H1 (cell line): ENCODE measurements at regions not wholly inside any gene's neighbourhood (a gene's known extent, or its start where the extent isn't known, plus 50 kb on each side); places are given as distances from the start of the nearest gene placed in this dataset.

ENCODE experiments used
- CTCF ChIA-PET: fragments of 300-600 bp; sonication (Branson Sonifier 250); formaldehyde crosslinking; loops from one replicate; lab custom pipeline; 2021; ENCODE audit not compliant: partially characterized antibody; lab: Charles Lee
- POLR2A ChIA-PET: fragments of 300-600 bp; sonication (Branson Sonifier 250); formaldehyde crosslinking; loops from one replicate; lab custom pipeline; 2021; ENCODE audit warnings: inconsistent platforms; ENCODE audit not compliant: partially characterized antibody; lab: Charles Lee
- DNase-seq, 2 experiments: peaks; one replicate each; pipeline versions ENCODE4 v3.0.0 to v3.0.0-alpha.2; 2010 to 2022; ENCODE audit warnings: low spot score in 2 of 2, low read depth in 1 of 2, mixed read lengths in 1 of 2
- FAIRE-seq: peaks from 2 replicates; lab custom pipeline; 2011; peaks lifted over from hg19 to GRCh38; lab: Jason Lieb, UNC
- H2AFZ ChIP-seq: 2 replicates; pipeline ENCODE4 v1.8.1; 2012; ENCODE audit warnings: low read length, inconsistent platforms
- H2AK5ac ChIP-seq: 2 replicates; pipeline ENCODE4 v1.6.1; 2013; ENCODE audit warnings: low read depth, low read length
- H2BK120ac ChIP-seq: replicated peaks from 2 replicates; pipeline ENCODE3; 2013; ENCODE audit warnings: low read depth, low read length, inconsistent platforms
- H2BK12ac ChIP-seq: 2 replicates; pipeline ENCODE4 v1.6.1; 2013; ENCODE audit warnings: low read depth, low read length
- H2BK15ac ChIP-seq: 2 replicates; pipeline ENCODE4 v1.6.1; 2013; ENCODE audit warnings: low read length
- H2BK20ac ChIP-seq: 2 replicates; pipeline ENCODE4 v1.6.1; 2013; ENCODE audit warnings: low read length
- H2BK5ac ChIP-seq: 2 replicates; pipeline ENCODE4 v1.6.1; 2013; ENCODE audit warnings: low read depth, low read length
- H3K14ac ChIP-seq: 2 replicates; pipeline ENCODE4 v1.6.1; 2013; ENCODE audit warnings: inconsistent platforms; ENCODE audit not compliant: insufficient read length
- H3K18ac ChIP-seq: 2 replicates; pipeline ENCODE4 v1.6.1; 2013; ENCODE audit warnings: low read length; ENCODE audit errors: extremely low read depth
- H3K23ac ChIP-seq: 2 replicates; pipeline ENCODE4 v1.6.1; 2013; ENCODE audit warnings: inconsistent platforms; ENCODE audit not compliant: insufficient read length
- H3K23me2 ChIP-seq: 2 replicates; pipeline ENCODE4 v1.6.1; 2013; ENCODE audit warnings: low read depth, low read length
- H3K27ac ChIP-seq: 2 replicates; pipeline ENCODE4 v1.6.1; 2011; ENCODE audit warnings: low read depth, low read length, inconsistent platforms
- H3K27me3 ChIP-seq, 4 experiments: replicated peaks in 1 of 4; 1 replicate in 1 of 4; 2 replicates in 3 of 4; pipeline versions ENCODE4 v1.6.1 to v1.8.1; 2011 to 2013; ENCODE audit warnings: low read length in 3 of 4, mild to moderate bottlenecking in 3 of 4, inconsistent platforms in 2 of 4, mixed read lengths in 2 of 4, moderate library complexity in 1 of 4; ENCODE audit not compliant: control insufficient read depth in 3 of 4, insufficient read depth in 3 of 4; ENCODE audit errors: extremely low read depth in 1 of 4
- H3K36me3 ChIP-seq, 4 experiments: 2 replicates each; pipeline versions ENCODE4 v1.6.1 to v1.8.1; 2011 to 2013; ENCODE audit warnings: mild to moderate bottlenecking in 4 of 4, low read length in 3 of 4, moderate library complexity in 2 of 4, control low read depth in 1 of 4, inconsistent platforms in 1 of 4; ENCODE audit not compliant: insufficient read depth in 4 of 4, control insufficient read depth in 2 of 4
- H3K4ac ChIP-seq: replicated peaks from 2 replicates; pipeline ENCODE3; 2013; ENCODE audit warnings: low read length, low read depth, mixed read lengths, inconsistent platforms; ENCODE audit not compliant: insufficient read length
- H3K4me1 ChIP-seq, 4 experiments: replicated peaks in 1 of 4; 1 replicate in 1 of 4; 2 replicates in 3 of 4; pipeline versions ENCODE4 v1.6.1 to v1.8.1; 2011 to 2013; ENCODE audit warnings: low read length in 3 of 4, inconsistent platforms in 2 of 4, mixed read lengths in 1 of 4; ENCODE audit not compliant: insufficient read depth in 4 of 4, control insufficient read depth in 3 of 4
- H3K4me2 ChIP-seq, 2 experiments: 2 replicates each; pipeline versions ENCODE4 v1.6.1 to v1.8.1; 2011 to 2013; ENCODE audit warnings: low read depth in 2 of 2, low read length in 2 of 2, control low read depth in 1 of 2, inconsistent platforms in 1 of 2, mild to moderate bottlenecking in 1 of 2; ENCODE audit not compliant: insufficient read depth in 1 of 2
- H3K4me3 ChIP-seq, 4 experiments: fragments of 200-600, 300-600 bp in 1 of 4; sonication (generic), shearing (Covaris generic), sonication (Bioruptor Twin) in 1 of 4; 2 replicates each; pipeline versions ENCODE4 v1.5.1 to v1.8.1; 2011 to 2016; ENCODE audit warnings: low read length in 4 of 4, low read depth in 3 of 4, control low read depth in 2 of 4, inconsistent platforms in 2 of 4, mild to moderate bottlenecking in 2 of 4, mixed read lengths in 1 of 4, moderate library complexity in 1 of 4; ENCODE audit not compliant: insufficient read depth in 2 of 4; ENCODE audit errors: extremely low read depth in 1 of 4
- H3K56ac ChIP-seq: replicated peaks from 2 replicates; pipeline ENCODE3; 2013; ENCODE audit warnings: low read depth, mild to moderate bottlenecking, mixed read lengths, low read length, inconsistent platforms; ENCODE audit not compliant: insufficient read length
- H3K79me1 ChIP-seq: 2 replicates; pipeline ENCODE4 v1.6.1; 2013; ENCODE audit warnings: low read depth, low read length, control low read depth
- H3K79me2 ChIP-seq, 2 experiments: 2 replicates each; pipeline versions ENCODE4 v1.6.1 to v1.8.1; 2012 to 2013; ENCODE audit warnings: low read length in 2 of 2, mild to moderate bottlenecking in 2 of 2, inconsistent platforms in 1 of 2; ENCODE audit not compliant: insufficient read depth in 2 of 2, control insufficient read depth in 1 of 2
- H3K9ac ChIP-seq, 4 experiments: replicated peaks in 1 of 4; 1 replicate in 1 of 4; 2 replicates in 3 of 4; pipeline versions ENCODE4 v1.6.1 to v1.8.1; 2011 to 2013; ENCODE audit warnings: low read depth in 3 of 4, low read length in 3 of 4, control low read depth in 2 of 4, mild to moderate bottlenecking in 2 of 4, moderate library complexity in 2 of 4, inconsistent platforms in 1 of 4; ENCODE audit errors: extremely low read depth in 1 of 4
- H3K9me3 ChIP-seq, 2 experiments: 2 replicates each; pipeline versions ENCODE4 v1.6.1 to v1.8.1; 2012 to 2013; ENCODE audit warnings: mild to moderate bottlenecking in 2 of 2, moderate library complexity in 2 of 2, control low read depth in 1 of 2, inconsistent platforms in 1 of 2, low read depth in 1 of 2, low read length in 1 of 2, mixed read lengths in 1 of 2; ENCODE audit not compliant: insufficient read depth in 2 of 2
- H4K20me1 ChIP-seq, 2 experiments: replicated peaks in 1 of 2; 2 replicates each; pipeline versions ENCODE3 to v1.8.1; 2011 to 2013; ENCODE audit warnings: inconsistent platforms in 2 of 2, low read length in 2 of 2, mild to moderate bottlenecking in 1 of 2; ENCODE audit not compliant: insufficient read depth in 2 of 2, control insufficient read depth in 1 of 2
- H4K5ac ChIP-seq: 2 replicates; pipeline ENCODE4 v1.6.1; 2013; ENCODE audit warnings: low read length, low read depth, mixed read lengths, inconsistent platforms; ENCODE audit not compliant: insufficient read length
- H4K8ac ChIP-seq: 2 replicates; pipeline ENCODE4 v1.8.0; 2013; ENCODE audit warnings: mild to moderate bottlenecking, moderate library complexity, low read length, inconsistent platforms; ENCODE audit not compliant: insufficient read depth; ENCODE audit errors: extremely low read depth
- H4K91ac ChIP-seq: replicated peaks from 2 replicates; pipeline ENCODE3; 2013; ENCODE audit warnings: low read length, mixed read lengths, inconsistent platforms; ENCODE audit not compliant: insufficient read length
- ATF2 ChIP-seq: IDR thresholded peaks from 2 replicates; pipeline ENCODE4 v1.6.1; 2012; ENCODE audit warnings: low read length, inconsistent platforms
- BRCA1 ChIP-seq: IDR thresholded peaks from 2 replicates; pipeline ENCODE4 v1.6.1; 2012; ENCODE audit warnings: low read depth, low read length, improper control_type of control experiment
- CBX5 ChIP-seq: fragments of 300-800, 300-1000 bp; sonication (generic); IDR thresholded peaks from 2 replicates; pipeline ENCODE4 v1.7.1; 2016; ENCODE audit warnings: antibody characterized with exemption, low read length, low read depth
- CEBPB ChIP-seq: IDR thresholded peaks from 2 replicates; pipeline ENCODE4 v1.6.1; 2012; ENCODE audit warnings: low read depth, low read length
- KDM1A ChIP-seq: fragments of 200-600, 300-600 bp; sonication (generic); IDR thresholded peaks from 2 replicates; pipeline ENCODE4 v1.7.1; 2016; ENCODE audit warnings: mild to moderate bottlenecking, low read length, borderline replicate concordance
- KDM4A ChIP-seq: IDR thresholded peaks from one replicate; pipeline ENCODE4 v1.7.1; 2012; ENCODE audit warnings: low read depth, mild to moderate bottlenecking, moderate library complexity, low read length, inconsistent platforms; ENCODE audit not compliant: severe bottlenecking
- NRF1 ChIP-seq: IDR thresholded peaks from 2 replicates; pipeline ENCODE4 v1.6.1; 2011; ENCODE audit warnings: mild to moderate bottlenecking, low read depth, low read length, improper control_type of control experiment
- PHF8 ChIP-seq: fragments of 200-600 bp; sonication (generic); conservative IDR thresholded peaks from 2 replicates; pipeline ENCODE4 v1.7.1; 2012; ENCODE audit warnings: low read depth, mild to moderate bottlenecking, inconsistent platforms, low read length, moderate library complexity
- POU5F1 ChIP-seq: IDR thresholded peaks from 2 replicates; pipeline ENCODE4 v1.6.1; 2011; ENCODE audit warnings: low read depth, mild to moderate bottlenecking, low read length, moderate library complexity
- SP2 ChIP-seq: IDR thresholded peaks from 2 replicates; pipeline ENCODE4 v1.6.1; 2012; ENCODE audit warnings: mild to moderate bottlenecking, low read length, inconsistent platforms
- SP4 ChIP-seq: IDR thresholded peaks from 2 replicates; pipeline ENCODE4 v1.6.1; 2012; ENCODE audit warnings: low read length, inconsistent platforms
- TAF1 ChIP-seq: IDR thresholded peaks from 2 replicates; pipeline ENCODE4 v1.6.1; 2011; ENCODE audit warnings: mild to moderate bottlenecking, low read depth, low read length
- TAF7 ChIP-seq: optimal IDR thresholded peaks from 2 replicates; pipeline ENCODE3; 2011; ENCODE audit warnings: low read depth, mild to moderate bottlenecking, inconsistent platforms, low read length, moderate library complexity, borderline replicate concordance
- YY1 ChIP-seq: IDR thresholded peaks from 2 replicates; pipeline ENCODE4 v1.6.1; 2011; ENCODE audit warnings: low read depth, mild to moderate bottlenecking, low read length
- ZNF274 ChIP-seq: IDR thresholded peaks from 2 replicates; pipeline ENCODE4 v1.7.0; 2012; ENCODE audit warnings: low read length, borderline replicate concordance; ENCODE audit errors: extremely low read depth
- WGBS, 2 experiments: shearing (Covaris generic) in 1 of 2; methylation state at CpG; one replicate each; pipeline versions ENCODE4 v1.1.6 to v1.1.7; 2013 to 2015; ENCODE audit warnings: low lambda C conversion rate in 2 of 2, mixed read lengths in 2 of 2, inconsistent platforms in 1 of 2, low coverage in 1 of 2, missing lambda C conversion rate in 1 of 2; ENCODE audit not compliant: insufficient replicate concordance in 2 of 2, insufficient coverage in 1 of 2, insufficient read length in 1 of 2; ENCODE audit errors: extremely low coverage in 1 of 2, missing lambda C conversion rate in 1 of 2; 5-methylcytosine and 5-hydroxymethylcytosine counted together

DNA sequence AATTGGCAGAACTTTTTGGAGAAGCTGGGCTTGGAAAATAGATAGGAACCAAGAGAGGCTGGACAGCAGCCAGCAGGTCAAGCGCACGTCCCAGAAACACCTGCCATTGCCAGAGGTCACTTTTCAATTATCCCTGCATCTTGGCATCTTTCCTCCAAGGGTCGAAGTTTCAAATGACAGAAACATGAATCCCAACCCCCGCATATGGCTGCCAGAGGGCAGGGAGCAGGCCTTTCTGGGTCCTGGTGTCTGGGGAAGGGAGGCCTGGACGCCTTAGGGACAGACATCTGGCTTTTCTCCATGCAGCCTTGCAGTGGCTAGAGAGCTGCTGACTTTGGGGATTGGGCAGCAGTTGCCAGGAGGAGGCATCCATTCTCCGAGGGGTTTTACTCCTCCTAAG, 164.5 kb upstream of the TPM1 start:
- Histone ChIP-seq H2BK5ac (no peak overlapping the region), H2AK5ac (no peak overlapping the region), H2BK120ac (no peak overlapping the region), H3K23ac (no peak overlapping the region), H3K18ac (no peak overlapping the region), H4K5ac (no peak overlapping the region), H2BK20ac (no peak overlapping the region), H3K4me3 (no peak overlapping the region), H3K4me2 (no peak overlapping the region), H4K8ac (no peak overlapping the region), H3K9ac (no peak overlapping the region), H2BK15ac (no peak overlapping the region), H3K79me1 (no peaks in the 10 kb centered on the region), H4K91ac (no peak overlapping the region), H3K79me2 (no peaks in the 10 kb centered on the region), H4K20me1 (no peaks in the 10 kb centered on the region), H3K56ac (no peak overlapping the region), H3K27ac (no peak overlapping the region), H3K9me3 (no peaks in the 10 kb centered on the region), H3K14ac (no peak overlapping the region), H2BK12ac (no peak overlapping the region), H3K36me3 (no peaks in the 10 kb centered on the region), H3K23me2 (no peaks in the 10 kb centered on the region), H2AFZ (no peak overlapping the region), H3K4me1 (peaks cover 6 to 14% (median 9%) of the 10 kb centered on the region in 4 experiments), H3K27me3 (no peaks in the 10 kb centered on the region), H3K4ac (no peak overlapping the region)
- CTCF ChIA-PET = interaction anchor here (1.7 to 1.8 kb wide), 2 partner anchors 20 to 32 kb away, joined by 4 to 5 read pairs; no protein-coding TSS in a partner anchor
- DNase-seq (no peak), FAIRE-seq (no peak)
- 92% methylated on average over 6 of the region's 6 CpGs; no CpG with 5 or more reads in 1 of the 2 experiments for WGBS, 2 experiments
- POLR2A ChIA-PET = no interaction called here
- TF ChIP-seq CEBPB = no peak
- no peak for TF ChIP-seq TAF1
- no peak for TF ChIP-seq ATF2
- no peak for TF ChIP-seq TAF7
- TF ChIP-seq PHF8 = no peak
- TF ChIP-seq POU5F1 = no peak
- TF ChIP-seq SP4 = no peak
- TF ChIP-seq CBX5 = no peak
- no peak for TF ChIP-seq KDM4A
- TF ChIP-seq YY1 = no peak
- no peak for TF ChIP-seq NRF1
- TF ChIP-seq KDM1A = no peak
- TF ChIP-seq SP2 = no peak
- TF ChIP-seq BRCA1 = no peak
- no peak for TF ChIP-seq ZNF274
